Endothelial cell of hepatic sinusoid (primary cell): ENCODE measurements at regions not wholly inside any gene's neighbourhood (a gene's known extent, or its start where the extent isn't known, plus 50 kb on each side); places are given as distances from the start of the nearest gene placed in this dataset.

Source experiments
- in situ Hi-C: cut with HindIII; loops from 2 replicates; pipeline ENCODE4 v1.10.0; 2017; ENCODE audit warnings: low sequenced_read_pairs

DNA sequence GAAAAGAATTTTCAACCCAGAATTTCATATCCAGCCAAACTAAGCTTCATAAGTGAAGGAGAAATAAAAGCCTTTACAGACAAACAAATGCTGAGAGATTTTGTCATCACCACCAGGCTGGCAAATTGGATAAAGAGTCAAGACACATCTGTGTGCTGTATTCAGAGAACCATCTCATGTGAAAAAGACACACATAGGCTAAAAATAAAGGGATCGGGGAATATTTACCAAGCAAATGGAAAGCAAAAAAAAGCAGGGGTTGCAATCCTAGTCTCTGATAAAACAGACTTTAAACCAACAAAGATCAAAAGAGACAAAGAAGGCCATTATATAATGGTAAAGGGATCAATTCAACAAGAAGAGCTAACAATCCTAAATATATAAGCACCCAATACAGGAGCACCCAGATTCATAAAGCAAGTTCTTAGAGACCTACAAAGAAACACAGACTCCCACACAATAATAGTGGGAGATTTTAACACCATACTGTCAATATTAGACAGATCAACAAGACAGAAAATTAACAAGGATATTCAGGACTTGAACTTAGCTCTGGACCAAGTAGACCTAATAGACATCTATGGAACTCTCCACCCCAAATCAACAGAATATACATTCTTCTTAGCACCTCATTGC is 55.9 kb upstream of the ACSM6 start:
- in situ Hi-C loops, result loop anchor here (5.0 to 25.0 kb wide), 3 partner anchors 47 to 449 kb away; no protein-coding TSS in a partner anchor

DNA sequence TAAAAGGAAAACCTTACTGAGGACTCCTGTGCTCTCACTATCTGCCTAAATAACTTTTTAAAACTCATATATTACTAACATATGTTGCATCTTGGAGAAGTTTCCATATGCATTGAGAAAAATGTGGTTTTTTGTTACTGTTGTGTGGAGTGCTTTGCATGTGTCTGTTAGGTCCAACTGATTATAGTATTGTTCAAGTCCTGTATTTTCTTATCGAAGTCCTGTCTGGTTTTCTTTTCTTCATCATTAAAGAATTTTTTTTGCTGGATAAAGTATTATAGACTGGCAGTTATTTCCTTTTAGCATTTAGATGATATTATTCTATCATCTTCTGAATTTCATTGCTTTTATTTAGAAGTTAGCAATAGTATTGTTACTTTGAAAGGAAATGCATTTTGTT is 59.5 kb upstream of the ACSM6 start:
- in situ Hi-C loops, result loop anchor here (5.0 to 25.0 kb wide), 3 partner anchors 50 to 453 kb away; no protein-coding TSS in a partner anchor

GRCh38 chr10:95133997-95134396 is 60.0 kb upstream of the ACSM6 start:
- in situ Hi-C loops, result loop anchor here (5.0 to 25.0 kb wide), 3 partner anchors 51 to 453 kb away; no protein-coding TSS in a partner anchor

GRCh38 chr10:95133016-95133752 is 60.9 kb upstream of the ACSM6 start:
- in situ Hi-C loops, result loop anchor here (5.0 to 25.0 kb wide), 3 partner anchors 52 to 454 kb away; no protein-coding TSS in a partner anchor

DNA sequence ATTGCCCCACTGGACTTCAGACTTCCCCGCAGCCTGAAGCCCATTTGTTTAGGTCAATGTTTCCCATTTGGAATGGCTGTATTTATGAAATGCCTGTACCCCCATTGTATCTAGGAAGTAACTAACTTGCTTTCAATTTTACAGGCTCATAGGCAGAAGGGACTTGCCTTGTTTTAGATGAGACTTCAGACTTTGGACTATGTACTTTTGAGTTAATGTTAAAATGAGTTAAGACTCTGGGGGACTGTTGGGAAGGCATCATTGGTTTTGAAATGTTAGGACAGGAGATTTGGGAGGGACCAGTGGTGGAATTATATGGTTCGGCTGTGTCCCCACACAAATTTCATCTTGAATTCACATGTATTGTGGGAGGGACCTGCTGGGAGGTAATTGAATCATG is 61.1 kb upstream of the CYP2C8 start:
- in situ Hi-C loops, result loop anchor here (5.0 to 25.0 kb wide), 3 partner anchors 54 to 457 kb away; no protein-coding TSS in a partner anchor

- in situ Hi-C loops, result loop anchor here (25.0 kb wide), 1 partner anchor 462 kb away; no protein-coding TSS in a partner anchor
Measured at GRCh38 chr10:95125582-95125981, 56.3 kb upstream of the CYP2C8 start.

- in situ Hi-C loops, result no loop called here
Measured at GRCh38 chr10:95122736-95123135, 53.4 kb upstream of the CYP2C8 start.

DNA sequence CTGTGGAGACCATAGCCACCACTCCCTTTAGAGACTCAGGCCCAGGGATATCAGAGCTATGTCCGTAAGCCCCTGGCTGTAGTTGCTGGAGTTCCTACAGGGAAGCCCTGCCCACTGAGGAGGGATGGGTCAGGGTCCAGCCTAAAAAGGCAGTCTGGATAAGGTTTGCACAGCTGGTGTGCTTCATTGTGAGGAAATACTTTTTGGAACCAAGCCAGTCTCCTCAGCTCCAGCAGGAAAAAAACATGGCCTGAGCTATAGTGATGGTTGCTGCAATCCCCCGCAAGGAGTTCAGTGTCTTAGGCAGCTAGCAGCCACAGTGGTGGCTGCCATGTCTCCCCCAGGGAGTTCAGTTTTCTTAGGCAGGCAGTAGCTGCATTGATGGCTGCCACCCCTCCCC is 52.6 kb upstream of the CYP2C8 start:
- in situ Hi-C loops, result no loop called here
